H9 (cell line): ENCODE measurements at regions not wholly inside any gene's neighbourhood (a gene's known extent, or its start where the extent isn't known, plus 50 kb on each side); places are given as distances from the start of the nearest gene placed in this dataset.

Experiments used
- DNase-seq: peaks from one replicate; pipeline ENCODE4 v3.0.0-alpha.2; 2017
- H2AFZ ChIP-seq: one replicate; pipeline ENCODE4 v1.6.1; 2013; ENCODE audit warnings: mild to moderate bottlenecking, low read length, control low read depth, moderate library complexity
- H2AK5ac ChIP-seq: 2 replicates; pipeline ENCODE4 v1.6.1; 2013; ENCODE audit warnings: low read length, control low read depth, mixed read lengths; ENCODE audit not compliant: insufficient read length
- H2BK120ac ChIP-seq: one replicate; pipeline ENCODE4 v1.6.1; 2013; ENCODE audit warnings: low read depth, mild to moderate bottlenecking, low read length, control low read depth, inconsistent platforms; ENCODE audit not compliant: poor library complexity, severe bottlenecking
- H2BK12ac ChIP-seq: 2 replicates; pipeline ENCODE4 v1.6.1; 2013; ENCODE audit warnings: low read length, control low read depth, mixed read lengths, low read depth; ENCODE audit not compliant: insufficient read length
- H2BK15ac ChIP-seq: 2 replicates; pipeline ENCODE4 v1.6.1; 2013; ENCODE audit warnings: low read depth, low read length, control low read depth
- H2BK20ac ChIP-seq: one replicate; pipeline ENCODE4 v1.6.1; 2013; ENCODE audit warnings: low read depth, mild to moderate bottlenecking, low read length, control low read depth, inconsistent platforms; ENCODE audit not compliant: poor library complexity, severe bottlenecking
- H2BK5ac ChIP-seq: 2 replicates; pipeline ENCODE4 v1.6.1; 2013; ENCODE audit warnings: low read length, control low read depth, mixed read lengths; ENCODE audit not compliant: insufficient read length
- H3K14ac ChIP-seq: 2 replicates; pipeline ENCODE4 v1.6.1; 2013; ENCODE audit warnings: low read length, control low read depth; ENCODE audit not compliant: insufficient read depth
- H3K18ac ChIP-seq: 2 replicates; pipeline ENCODE4 v1.6.1; 2013; ENCODE audit warnings: low read depth, mild to moderate bottlenecking, mixed read lengths, low read length, control low read depth; ENCODE audit not compliant: insufficient read length
- H3K23ac ChIP-seq: 2 replicates; pipeline ENCODE4 v1.6.1; 2013; ENCODE audit warnings: low read length, control low read depth, mixed read lengths, low read depth; ENCODE audit not compliant: insufficient read length
- H3K23me2 ChIP-seq: 2 replicates; pipeline ENCODE4 v1.6.1; 2013; ENCODE audit warnings: low read depth, mild to moderate bottlenecking, mixed read lengths, low read length, control low read depth; ENCODE audit not compliant: insufficient read length, poor library complexity, severe bottlenecking
- H3K27ac ChIP-seq: 2 replicates; pipeline ENCODE4 v1.5.1; 2013; ENCODE audit warnings: low read length, control low read depth, mixed read lengths, low read depth; ENCODE audit not compliant: insufficient read length
- H3K27me3 ChIP-seq: 2 replicates; pipeline ENCODE4 v1.6.1; 2013; ENCODE audit warnings: low read length, control low read depth, inconsistent platforms; ENCODE audit not compliant: insufficient read depth
- H3K4ac ChIP-seq: 2 replicates; pipeline ENCODE4 v1.6.1; 2013; ENCODE audit warnings: low read depth, mild to moderate bottlenecking, control low read depth, inconsistent platforms, low read length, moderate library complexity
- H3K4me1 ChIP-seq: 2 replicates; pipeline ENCODE4 v1.6.1; 2013; ENCODE audit warnings: low read length, control low read depth, inconsistent platforms; ENCODE audit not compliant: insufficient read depth
- H3K4me2 ChIP-seq: 2 replicates; pipeline ENCODE4 v1.6.1; 2013; ENCODE audit warnings: low read length, control low read depth, mixed read lengths; ENCODE audit not compliant: insufficient read length, insufficient read depth
- H3K56ac ChIP-seq: 2 replicates; pipeline ENCODE4 v1.6.1; 2013; ENCODE audit warnings: low read depth, mild to moderate bottlenecking, mixed read lengths, low read length, control low read depth; ENCODE audit not compliant: insufficient read length
- H3K79me1 ChIP-seq: 2 replicates; pipeline ENCODE4 v1.6.1; 2013; ENCODE audit warnings: low read depth, mild to moderate bottlenecking, moderate library complexity, low read length, control low read depth, inconsistent platforms; ENCODE audit not compliant: insufficient read depth, poor library complexity, severe bottlenecking
- H3K79me2 ChIP-seq: 2 replicates; pipeline ENCODE4 v1.6.1; 2013; ENCODE audit warnings: low read length, control low read depth, inconsistent platforms; ENCODE audit not compliant: insufficient read depth
- H3K9ac ChIP-seq: 2 replicates; pipeline ENCODE4 v1.6.1; 2013; ENCODE audit warnings: low read length, control low read depth, mixed read lengths; ENCODE audit not compliant: insufficient read length; ENCODE audit errors: extremely low read depth
- H3K9me3 ChIP-seq: one replicate; pipeline ENCODE4 v1.6.1; 2013; ENCODE audit warnings: low read depth, low read length, inconsistent platforms; ENCODE audit not compliant: control insufficient read depth
- H3T11ph ChIP-seq: one replicate; pipeline ENCODE4 v1.6.1; 2013; ENCODE audit warnings: mild to moderate bottlenecking, low read length, control low read depth, inconsistent platforms
- H4K20me1 ChIP-seq: one replicate; pipeline ENCODE4 v1.6.1; 2013; ENCODE audit not compliant: control insufficient read depth, insufficient read length, insufficient read depth
- H4K5ac ChIP-seq: 2 replicates; pipeline ENCODE4 v1.6.1; 2013; ENCODE audit warnings: low read depth, mild to moderate bottlenecking, mixed read lengths, low read length, control low read depth; ENCODE audit not compliant: insufficient read length
- H4K8ac ChIP-seq: replicated peaks from 2 replicates; pipeline ENCODE4 v1.6.1; 2013; ENCODE audit warnings: low read length, control low read depth, mixed read lengths, low read depth; ENCODE audit not compliant: insufficient read length
- H4K91ac ChIP-seq: 2 replicates; pipeline ENCODE4 v1.6.1; 2013; ENCODE audit warnings: low read depth, mild to moderate bottlenecking, moderate library complexity, mixed read lengths, low read length, control low read depth; ENCODE audit not compliant: insufficient read length
- H3K27ac Mint-ChIP-seq, 3 experiments: 2 replicates in 2 of 3; 3 replicates in 1 of 3; pipeline ENCODE4 v1.8.0; 2020 to 2021; ENCODE audit warnings: mixed read lengths in 3 of 3, mild to moderate bottlenecking in 1 of 3, moderate library complexity in 1 of 3
- H3K27me3 Mint-ChIP-seq: 2 replicates; pipeline ENCODE4 v1.8.0; 2021; ENCODE audit warnings: low read depth, mild to moderate bottlenecking, moderate library complexity, mixed read lengths
- H3K36me3 Mint-ChIP-seq, 3 experiments: 2 replicates in 2 of 3; 3 replicates in 1 of 3; pipeline ENCODE4 v1.8.0; 2020 to 2021; ENCODE audit warnings: low read depth in 3 of 3, mixed read lengths in 3 of 3; ENCODE audit not compliant: insufficient read depth in 1 of 3
- H3K4me1 Mint-ChIP-seq, 2 experiments: 2 replicates each; pipeline ENCODE4 v1.8.0; 2020; ENCODE audit warnings: mixed read lengths in 2 of 2
- H3K4me3 Mint-ChIP-seq, 2 experiments: 2 replicates in 1 of 2; 3 replicates in 1 of 2; pipeline ENCODE4 v1.8.0; 2020 to 2021; ENCODE audit warnings: mild to moderate bottlenecking in 2 of 2, mixed read lengths in 2 of 2, moderate library complexity in 1 of 2
- H3K9me3 Mint-ChIP-seq, 2 experiments: 2 replicates in 1 of 2; 3 replicates in 1 of 2; pipeline ENCODE4 v1.8.0; 2020; ENCODE audit warnings: mild to moderate bottlenecking in 2 of 2, mixed read lengths in 2 of 2, moderate library complexity in 1 of 2
- WGBS: extraction: QIAGEN DNeasy Blood & Tissue Kit; methylation state at CpG from one replicate; pipeline ENCODE4 v1.1.7; 2013; ENCODE audit warnings: missing lambda C conversion rate, low lambda C conversion rate, mixed read lengths; ENCODE audit not compliant: insufficient read length; ENCODE audit errors: extremely low coverage; 5-methylcytosine and 5-hydroxymethylcytosine counted together
- TF ChIP-seq, protein P1 (sequence below): fragments of 200-600 bp; sonication (generic); conservative IDR thresholded peaks from 3 replicates; pipeline ENCODE4 v1.8.0; 2021; ENCODE audit warnings: antibody characterized with exemption, mild to moderate bottlenecking

DNA sequence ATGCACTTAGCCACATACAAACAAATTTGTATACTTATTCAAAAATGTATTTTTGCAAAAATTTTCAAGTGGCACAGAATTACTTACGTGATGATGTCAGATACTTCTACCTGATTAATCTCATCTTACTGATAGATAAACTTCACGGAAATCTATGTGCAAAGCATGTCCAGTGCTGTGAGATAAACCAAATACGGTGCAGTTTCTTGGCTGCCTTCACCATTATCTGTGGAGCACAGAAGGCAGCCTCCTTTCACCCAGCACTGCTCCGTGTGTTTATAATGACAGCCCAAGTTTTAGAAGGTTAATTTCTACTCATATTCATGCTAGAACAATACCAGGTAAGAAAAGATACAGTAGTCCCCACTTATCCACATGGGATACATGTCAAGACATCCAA is 59.0 kb upstream of the PDE10A start:
- Histone ChIP-seq H4K8ac (no peak overlapping the region), H2BK120ac (no peak overlapping the region), H2BK20ac (no peak overlapping the region), H3K23ac (no peak overlapping the region), H3K4me1 (no peaks in the 10 kb centered on the region), H2BK12ac (no peak overlapping the region), H3K9me3 (no peaks in the 10 kb centered on the region), H3K27ac (no peak overlapping the region), H3K79me1 (no peaks in the 10 kb centered on the region), H3K56ac (no peak overlapping the region), H4K91ac (no peak overlapping the region), H2AFZ (no peak overlapping the region), H3K23me2 (no peaks in the 10 kb centered on the region), H2BK15ac (no peak overlapping the region), H3K18ac (no peak overlapping the region), H3K27me3 (no peaks in the 10 kb centered on the region), H3K14ac (no peak overlapping the region), H3K4ac (no peak overlapping the region), H3K79me2 (no peaks in the 10 kb centered on the region), H3T11ph (no peak overlapping the region), H4K20me1 (no peaks in the 10 kb centered on the region), H4K5ac (no peak overlapping the region), H2AK5ac (no peak overlapping the region), H2BK5ac (no peak overlapping the region), H3K9ac (no peak overlapping the region), H3K4me2 (no peak overlapping the region)
- Mint-ChIP-seq H3K9me3 (no peaks in the 10 kb centered on the region), H3K27ac (no peak overlapping the region), H3K4me3 (no peak overlapping the region), H3K4me1 (peaks cover 2 to 3% of the 10 kb centered on the region in 2 experiments; a peak in 2 of 4 replicates), H3K36me3 (no peaks in the 10 kb centered on the region), H3K27me3 (no peaks in the 10 kb centered on the region; the same call in 1 of the 2 replicates)
- WGBS, result no CpG with 5 or more reads among the region's 4 CpGs
- DNase-seq, result no peak
- TF ChIP-seq, protein P1, sequence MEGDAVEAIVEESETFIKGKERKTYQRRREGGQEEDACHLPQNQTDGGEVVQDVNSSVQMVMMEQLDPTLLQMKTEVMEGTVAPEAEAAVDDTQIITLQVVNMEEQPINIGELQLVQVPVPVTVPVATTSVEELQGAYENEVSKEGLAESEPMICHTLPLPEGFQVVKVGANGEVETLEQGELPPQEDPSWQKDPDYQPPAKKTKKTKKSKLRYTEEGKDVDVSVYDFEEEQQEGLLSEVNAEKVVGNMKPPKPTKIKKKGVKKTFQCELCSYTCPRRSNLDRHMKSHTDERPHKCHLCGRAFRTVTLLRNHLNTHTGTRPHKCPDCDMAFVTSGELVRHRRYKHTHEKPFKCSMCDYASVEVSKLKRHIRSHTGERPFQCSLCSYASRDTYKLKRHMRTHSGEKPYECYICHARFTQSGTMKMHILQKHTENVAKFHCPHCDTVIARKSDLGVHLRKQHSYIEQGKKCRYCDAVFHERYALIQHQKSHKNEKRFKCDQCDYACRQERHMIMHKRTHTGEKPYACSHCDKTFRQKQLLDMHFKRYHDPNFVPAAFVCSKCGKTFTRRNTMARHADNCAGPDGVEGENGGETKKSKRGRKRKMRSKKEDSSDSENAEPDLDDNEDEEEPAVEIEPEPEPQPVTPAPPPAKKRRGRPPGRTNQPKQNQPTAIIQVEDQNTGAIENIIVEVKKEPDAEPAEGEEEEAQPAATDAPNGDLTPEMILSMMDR, result no peak
